Progenitor cell of endocrine pancreas (in vitro differentiated cells): ENCODE measurements at regions not wholly inside any gene's neighbourhood (a gene's known extent, or its start where the extent isn't known, plus 50 kb on each side); places are given as distances from the start of the nearest gene placed in this dataset.

Source experiments
- DNase-seq: peaks from one replicate; pipeline ENCODE4 v3.0.0; 2021; ENCODE audit warnings: low spot score; ENCODE audit not compliant: unreplicated experiment
- H3K27ac Mint-ChIP-seq: 2 replicates; pipeline ENCODE4 v1.8.0; 2021; ENCODE audit warnings: mild to moderate bottlenecking, moderate library complexity, mixed read lengths
- H3K27me3 Mint-ChIP-seq: 2 replicates; pipeline ENCODE4 v1.8.0; 2021; ENCODE audit warnings: mixed read lengths
- H3K36me3 Mint-ChIP-seq: 2 replicates; pipeline ENCODE4 v1.8.0; 2022; ENCODE audit warnings: mixed read lengths; ENCODE audit not compliant: insufficient read depth
- H3K4me1 Mint-ChIP-seq: 2 replicates; pipeline ENCODE4 v1.8.0; 2021; ENCODE audit warnings: low read depth, mixed read lengths
- H3K4me3 Mint-ChIP-seq: 2 replicates; pipeline ENCODE4 v1.8.0; 2021; ENCODE audit warnings: low read depth, mild to moderate bottlenecking, moderate library complexity, mixed read lengths
- H3K9me3 Mint-ChIP-seq: 2 replicates; pipeline ENCODE4 v1.8.0; 2021; ENCODE audit warnings: low read depth, mixed read lengths
- TF ChIP-seq, protein P1 (sequence below): fragments of 200-600 bp; sonication (generic); IDR thresholded peaks from one replicate; pipeline ENCODE4 v1.5.0; 2021; ENCODE audit warnings: antibody characterized with exemption, mild to moderate bottlenecking; ENCODE audit not compliant: unreplicated experiment

DNA sequence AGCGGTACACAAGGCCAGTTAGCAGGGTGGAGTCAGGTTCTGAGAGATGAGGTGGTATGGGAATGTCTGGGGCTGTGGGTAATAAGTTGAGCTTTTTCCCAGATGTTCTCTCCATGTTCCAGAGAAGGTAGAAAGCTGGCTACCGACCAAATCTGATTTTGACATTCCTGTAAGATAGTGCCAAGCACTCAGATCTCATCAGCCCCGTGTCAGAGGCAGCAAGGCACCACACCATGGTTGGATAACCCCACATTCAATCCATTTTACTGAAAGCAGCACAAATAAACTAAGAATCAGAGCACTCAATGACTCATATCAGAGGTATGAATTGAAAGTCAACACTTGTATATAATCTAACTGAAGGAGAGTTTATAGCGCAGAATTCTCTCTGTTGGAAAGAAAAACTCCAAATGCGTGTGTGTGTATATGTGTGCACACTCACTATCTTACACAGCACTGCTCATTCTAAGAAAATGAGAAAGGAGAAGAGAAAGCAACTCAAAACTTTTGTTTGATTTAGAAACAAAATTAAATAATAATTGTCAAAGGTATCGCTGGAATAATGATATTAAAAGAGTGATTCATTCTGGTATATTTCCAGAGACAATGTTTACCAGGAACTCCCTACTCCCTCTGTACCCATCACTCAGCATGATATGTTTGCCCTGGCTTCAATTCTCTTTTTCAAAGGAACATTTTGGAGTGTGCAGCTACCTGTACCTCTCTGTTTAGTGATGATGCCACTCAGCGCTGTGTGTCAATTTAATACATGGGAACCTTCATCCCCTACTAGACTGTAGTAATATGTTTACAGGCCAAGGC lies 375.1 kb upstream of the ID2 start:
- TF ChIP-seq, protein P1, sequence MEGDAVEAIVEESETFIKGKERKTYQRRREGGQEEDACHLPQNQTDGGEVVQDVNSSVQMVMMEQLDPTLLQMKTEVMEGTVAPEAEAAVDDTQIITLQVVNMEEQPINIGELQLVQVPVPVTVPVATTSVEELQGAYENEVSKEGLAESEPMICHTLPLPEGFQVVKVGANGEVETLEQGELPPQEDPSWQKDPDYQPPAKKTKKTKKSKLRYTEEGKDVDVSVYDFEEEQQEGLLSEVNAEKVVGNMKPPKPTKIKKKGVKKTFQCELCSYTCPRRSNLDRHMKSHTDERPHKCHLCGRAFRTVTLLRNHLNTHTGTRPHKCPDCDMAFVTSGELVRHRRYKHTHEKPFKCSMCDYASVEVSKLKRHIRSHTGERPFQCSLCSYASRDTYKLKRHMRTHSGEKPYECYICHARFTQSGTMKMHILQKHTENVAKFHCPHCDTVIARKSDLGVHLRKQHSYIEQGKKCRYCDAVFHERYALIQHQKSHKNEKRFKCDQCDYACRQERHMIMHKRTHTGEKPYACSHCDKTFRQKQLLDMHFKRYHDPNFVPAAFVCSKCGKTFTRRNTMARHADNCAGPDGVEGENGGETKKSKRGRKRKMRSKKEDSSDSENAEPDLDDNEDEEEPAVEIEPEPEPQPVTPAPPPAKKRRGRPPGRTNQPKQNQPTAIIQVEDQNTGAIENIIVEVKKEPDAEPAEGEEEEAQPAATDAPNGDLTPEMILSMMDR: no peak
- Mint-ChIP-seq H3K27ac (no peak overlapping the region), H3K27me3 (peaks cover 10% of the 10 kb centered on the region), H3K4me3 (no peak overlapping the region), H3K4me1 (no peaks in the 10 kb centered on the region), H3K36me3 (no peaks in the 10 kb centered on the region), H3K9me3 (no peaks in the 10 kb centered on the region)
- DNase-seq: no peak

DNA sequence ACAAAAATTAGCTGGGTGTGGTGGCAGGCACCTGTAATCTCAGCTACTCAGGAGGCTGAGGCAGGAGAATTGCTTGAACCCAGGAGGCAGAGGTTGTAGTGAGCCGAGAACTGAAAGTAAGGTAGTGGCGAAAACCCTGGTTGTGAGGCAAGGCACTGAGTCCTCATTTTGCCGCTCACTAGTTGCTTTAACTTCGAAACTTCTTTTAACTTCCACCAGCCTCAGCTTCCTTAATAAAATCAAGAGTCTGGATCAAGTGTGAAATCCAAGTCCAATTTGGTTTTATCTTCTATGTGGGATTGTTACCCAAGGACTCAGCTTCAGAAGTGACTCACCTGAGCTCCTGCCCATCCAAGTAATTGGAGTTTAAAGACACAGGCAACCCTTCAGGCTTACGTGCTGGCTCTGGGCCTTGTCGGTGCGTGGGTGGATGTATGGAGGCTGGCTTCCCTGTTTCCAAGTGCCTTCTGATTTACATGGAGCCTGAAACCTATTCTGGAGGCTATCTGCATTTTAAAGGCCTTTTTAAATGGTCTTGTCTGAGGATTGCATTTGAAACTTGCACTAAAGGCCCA lies 374.2 kb upstream of the ID2 start:
- TF ChIP-seq, protein P1: no peak
- DNase-seq: no peak
- peaks cover 10% of the 10 kb centered on the region for H3K27me3 Mint-ChIP-seq
- no peaks in the 10 kb centered on the region for H3K36me3 Mint-ChIP-seq
- no peak overlapping the region for H3K4me3 Mint-ChIP-seq
- peaks cover 2% of the 10 kb centered on the region for H3K4me1 Mint-ChIP-seq
- no peaks in the 10 kb centered on the region for H3K9me3 Mint-ChIP-seq
- no peak overlapping the region for H3K27ac Mint-ChIP-seq

DNA sequence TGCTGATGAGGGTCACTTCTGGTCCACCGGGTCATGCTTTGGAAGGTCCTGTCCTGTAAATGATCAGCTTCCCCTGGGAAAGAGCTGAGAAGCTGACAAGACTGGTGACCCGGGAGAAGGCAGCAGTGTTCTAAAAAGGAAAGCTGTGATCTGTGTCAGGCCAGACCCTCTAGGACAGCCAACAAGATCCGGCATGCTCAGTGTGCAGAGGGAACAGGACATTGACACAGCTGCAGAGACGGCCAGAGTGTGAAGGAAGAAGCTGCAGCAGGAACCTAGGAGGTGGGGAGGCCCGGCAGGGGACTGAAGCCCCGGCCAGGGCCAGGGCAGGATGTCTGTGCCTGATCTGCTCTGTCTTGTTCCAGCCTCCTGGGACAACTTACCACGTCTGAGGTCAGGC lies 372.7 kb upstream of the ID2 start:
- peaks cover 17% of the 10 kb centered on the region for H3K4me1 Mint-ChIP-seq
- no peaks in the 10 kb centered on the region for H3K36me3 Mint-ChIP-seq
- H3K27me3 Mint-ChIP-seq: peaks cover 10% of the 10 kb centered on the region
- H3K27ac Mint-ChIP-seq: no peak overlapping the region
- TF ChIP-seq, protein P1: no peak
- H3K4me3 Mint-ChIP-seq: no peak overlapping the region
- DNase-seq: no peak
- H3K9me3 Mint-ChIP-seq: no peaks in the 10 kb centered on the region

DNA sequence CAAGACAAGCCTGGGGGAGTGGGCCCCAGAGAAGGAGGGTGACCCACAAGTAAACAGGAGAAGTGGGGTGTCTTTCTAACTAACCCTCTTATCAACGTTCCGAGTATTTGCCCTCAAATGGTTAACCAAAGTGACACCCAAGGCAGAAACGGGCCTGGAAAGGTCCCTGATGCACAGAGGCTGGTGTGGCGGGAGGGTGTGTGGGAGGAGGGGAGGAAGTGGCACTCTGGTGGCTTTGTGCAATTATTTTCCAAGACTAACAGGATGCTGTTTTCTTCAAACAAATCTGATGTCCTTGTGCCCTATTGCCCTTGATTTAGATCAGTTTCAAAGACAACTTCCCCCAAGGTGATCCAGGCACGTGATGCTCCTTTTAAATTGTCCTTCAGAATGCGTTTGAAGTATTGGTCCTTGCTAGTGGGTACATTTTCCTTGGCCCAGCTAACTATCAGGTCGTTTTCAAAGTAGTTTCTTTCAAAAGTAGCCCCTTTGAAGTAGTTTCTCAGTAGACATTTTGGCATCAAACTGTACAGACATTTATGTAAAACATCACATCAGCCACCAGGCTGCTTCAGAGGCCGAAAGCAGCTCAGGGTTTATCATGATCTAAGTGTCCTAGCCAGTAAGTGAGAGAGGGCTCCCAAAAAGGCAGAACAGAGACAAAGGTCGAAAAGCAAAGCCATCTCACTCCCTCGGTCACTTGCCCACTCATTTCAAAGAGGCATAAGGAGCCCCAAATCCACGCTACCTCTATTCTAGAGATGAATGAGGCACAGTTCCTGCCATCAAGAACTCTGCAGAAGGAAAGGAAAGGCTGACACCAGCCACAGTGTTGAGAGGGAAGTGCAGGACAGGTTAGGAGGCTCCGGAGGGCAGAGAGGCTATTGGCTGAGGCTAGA lies 371.1 kb upstream of the ID2 start:
- Mint-ChIP-seq H3K27me3 (peaks cover 10% of the 10 kb centered on the region), H3K4me3 (no peak overlapping the region), H3K36me3 (no peaks in the 10 kb centered on the region), H3K4me1 (peaks cover 18% of the 10 kb centered on the region), H3K9me3 (no peaks in the 10 kb centered on the region), H3K27ac (no peak overlapping the region)
- TF ChIP-seq, protein P1: no peak
- no peak for DNase-seq

DNA sequence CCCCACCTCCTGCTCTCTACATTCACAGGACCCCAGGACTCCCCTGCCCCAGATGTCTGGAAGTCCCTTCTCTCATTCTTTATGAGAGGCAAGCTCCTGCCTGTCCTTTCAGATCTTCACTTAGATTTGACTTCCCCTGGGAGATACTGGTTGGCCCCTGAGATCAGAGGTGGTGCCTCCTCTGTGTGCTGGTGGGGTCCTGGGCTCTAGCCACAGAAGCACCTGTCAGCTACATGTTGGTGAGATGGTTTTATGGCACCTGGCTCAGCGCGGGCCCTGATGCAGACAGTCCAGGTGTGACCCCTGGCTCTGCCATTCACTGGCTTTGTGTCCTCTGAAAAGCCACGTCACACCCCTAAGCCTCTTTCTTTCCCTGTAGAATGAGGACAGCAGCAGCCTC lies 369.6 kb upstream of the ID2 start:
- Mint-ChIP-seq H3K27me3 (peaks cover 10% of the 10 kb centered on the region), H3K36me3 (no peaks in the 10 kb centered on the region), H3K9me3 (no peaks in the 10 kb centered on the region), H3K4me1 (peaks cover 18% of the 10 kb centered on the region), H3K4me3 (no peak overlapping the region), H3K27ac (no peak overlapping the region)
- TF ChIP-seq, protein P1: no peak
- no peak for DNase-seq
